WTC11 (cell line): ENCODE measurements at regions not wholly inside any gene's neighbourhood (a gene's known extent, or its start where the extent isn't known, plus 50 kb on each side); places are given as distances from the start of the nearest gene placed in this dataset.

Experiments
- IRF2 ChIP-seq: sonication (generic); formaldehyde crosslinking; IDR thresholded peaks from 2 replicates; pipeline ENCODE4 v1.8.0; 2022; ENCODE audit warnings: low read depth, missing genetic modification reagents, borderline replicate concordance
- NFYB ChIP-seq: sonication (generic); formaldehyde crosslinking; conservative IDR thresholded peaks from 2 replicates; pipeline ENCODE4 v1.8.0; 2022; ENCODE audit warnings: low read depth, missing genetic modification reagents
- NR3C1 ChIP-seq: sonication (generic); formaldehyde crosslinking; conservative IDR thresholded peaks from 2 replicates; pipeline ENCODE4 v1.8.1; 2023; ENCODE audit warnings: low read depth, mild to moderate bottlenecking, missing genetic modification reagents
- SMAD3 ChIP-seq: sonication (generic); formaldehyde crosslinking; IDR thresholded peaks from 2 replicates; pipeline ENCODE4 v1.8.0; 2022; ENCODE audit warnings: missing genetic modification reagents, mild to moderate bottlenecking, borderline replicate concordance
- SP1 ChIP-seq: sonication (generic); formaldehyde crosslinking; conservative IDR thresholded peaks from 2 replicates; pipeline ENCODE4 v1.8.1; 2022; ENCODE audit warnings: missing genetic modification reagents
- TEAD4 ChIP-seq: sonication (generic); formaldehyde crosslinking; IDR thresholded peaks from 2 replicates; pipeline ENCODE4 v1.8.0; 2022; ENCODE audit warnings: mild to moderate bottlenecking, missing genetic modification reagents
- ZBTB21 ChIP-seq: sonication (generic); formaldehyde crosslinking; IDR thresholded peaks from 2 replicates; pipeline ENCODE4 v1.8.1; 2023; ENCODE audit warnings: mild to moderate bottlenecking, missing genetic modification reagents, borderline replicate concordance
- ZNF317 ChIP-seq: sonication (generic); formaldehyde crosslinking; IDR thresholded peaks from 2 replicates; pipeline ENCODE4 v1.8.1; 2023; ENCODE audit warnings: low read depth, mild to moderate bottlenecking, moderate library complexity, missing genetic modification reagents, borderline replicate concordance
- TF ChIP-seq, protein P1 (sequence below): fragments of 200-600 bp; IDR thresholded peaks from 2 replicates; pipeline ENCODE4 v1.8.0; 2022; ENCODE audit warnings: antibody characterized with exemption
- TF ChIP-seq, protein P2 (sequence below): sonication (generic); formaldehyde crosslinking; conservative IDR thresholded peaks from 2 replicates; pipeline ENCODE4 v1.8.1; 2022; ENCODE audit warnings: mild to moderate bottlenecking, missing genetic modification reagents
- TF ChIP-seq, protein P3 (sequence below): sonication (generic); formaldehyde crosslinking; IDR thresholded peaks from 2 replicates; pipeline ENCODE4 v1.8.0; 2022; ENCODE audit warnings: mild to moderate bottlenecking, missing genetic modification reagents
- TF ChIP-seq, protein P4 (sequence below): sonication (generic); formaldehyde crosslinking; IDR thresholded peaks from 2 replicates; pipeline ENCODE4 v1.8.0; 2023; ENCODE audit warnings: mild to moderate bottlenecking, missing genetic modification reagents
- TF ChIP-seq, protein P5 (sequence below): sonication (generic); formaldehyde crosslinking; IDR thresholded peaks from 2 replicates; pipeline ENCODE4 v1.8.1; 2022; ENCODE audit warnings: low read depth, missing genetic modification reagents, borderline replicate concordance

DNA sequence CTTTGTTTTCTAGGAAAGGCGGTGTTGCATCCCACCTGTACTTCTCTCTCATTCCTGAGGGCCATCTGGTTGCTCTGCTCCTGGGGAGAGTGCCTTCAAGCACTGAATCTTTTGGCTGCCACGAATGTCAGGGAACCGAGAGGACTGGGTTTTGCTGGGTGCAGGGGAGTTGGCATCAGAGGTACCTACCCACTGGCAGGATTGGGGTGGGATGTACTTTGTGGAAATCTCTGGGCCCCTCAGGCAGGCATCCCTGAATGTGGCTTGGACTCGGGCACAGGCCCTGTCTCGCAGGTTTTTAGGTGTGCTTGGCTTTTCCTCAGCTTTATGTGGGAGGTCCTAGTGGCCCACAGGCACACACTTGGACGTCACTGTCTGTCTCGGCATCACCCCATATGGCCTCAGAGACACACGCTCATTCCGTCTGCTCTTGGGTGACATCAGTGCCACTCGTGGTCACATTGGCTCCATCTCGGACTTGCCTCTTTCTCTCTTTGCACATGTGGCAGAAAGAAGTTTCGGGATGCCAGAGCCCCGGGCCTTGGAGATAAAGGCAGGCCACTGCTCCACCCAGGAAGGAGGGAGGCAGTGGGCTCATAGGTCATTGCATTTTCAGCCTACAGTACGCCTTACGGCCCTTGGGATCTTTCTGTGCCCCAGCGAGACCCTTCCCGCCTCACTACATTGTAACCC lies 325.6 kb downstream of the ZNF716 start:
- TF ChIP-seq, protein P1, sequence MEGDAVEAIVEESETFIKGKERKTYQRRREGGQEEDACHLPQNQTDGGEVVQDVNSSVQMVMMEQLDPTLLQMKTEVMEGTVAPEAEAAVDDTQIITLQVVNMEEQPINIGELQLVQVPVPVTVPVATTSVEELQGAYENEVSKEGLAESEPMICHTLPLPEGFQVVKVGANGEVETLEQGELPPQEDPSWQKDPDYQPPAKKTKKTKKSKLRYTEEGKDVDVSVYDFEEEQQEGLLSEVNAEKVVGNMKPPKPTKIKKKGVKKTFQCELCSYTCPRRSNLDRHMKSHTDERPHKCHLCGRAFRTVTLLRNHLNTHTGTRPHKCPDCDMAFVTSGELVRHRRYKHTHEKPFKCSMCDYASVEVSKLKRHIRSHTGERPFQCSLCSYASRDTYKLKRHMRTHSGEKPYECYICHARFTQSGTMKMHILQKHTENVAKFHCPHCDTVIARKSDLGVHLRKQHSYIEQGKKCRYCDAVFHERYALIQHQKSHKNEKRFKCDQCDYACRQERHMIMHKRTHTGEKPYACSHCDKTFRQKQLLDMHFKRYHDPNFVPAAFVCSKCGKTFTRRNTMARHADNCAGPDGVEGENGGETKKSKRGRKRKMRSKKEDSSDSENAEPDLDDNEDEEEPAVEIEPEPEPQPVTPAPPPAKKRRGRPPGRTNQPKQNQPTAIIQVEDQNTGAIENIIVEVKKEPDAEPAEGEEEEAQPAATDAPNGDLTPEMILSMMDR, result no peak
- TF ChIP-seq IRF2 (no peak), NR3C1 (CRISPR knock-in tag) (no peak), NFYB (no peak), SMAD3 (CRISPR knock-in tag) (no peak), ZNF317 (CRISPR knock-in tag) (no peak), TEAD4 (CRISPR knock-in tag) (no peak), SP1 (no peak), ZBTB21 (no peak)
- TF ChIP-seq, protein P2, sequence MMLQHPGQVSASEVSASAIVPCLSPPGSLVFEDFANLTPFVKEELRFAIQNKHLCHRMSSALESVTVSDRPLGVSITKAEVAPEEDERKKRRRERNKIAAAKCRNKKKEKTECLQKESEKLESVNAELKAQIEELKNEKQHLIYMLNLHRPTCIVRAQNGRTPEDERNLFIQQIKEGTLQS (CRISPR knock-in tag), result no peak
- TF ChIP-seq, protein P3, sequence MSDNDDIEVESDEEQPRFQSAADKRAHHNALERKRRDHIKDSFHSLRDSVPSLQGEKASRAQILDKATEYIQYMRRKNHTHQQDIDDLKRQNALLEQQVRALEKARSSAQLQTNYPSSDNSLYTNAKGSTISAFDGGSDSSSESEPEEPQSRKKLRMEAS (CRISPR knock-in tag), result no peak
- TF ChIP-seq, protein P4, sequence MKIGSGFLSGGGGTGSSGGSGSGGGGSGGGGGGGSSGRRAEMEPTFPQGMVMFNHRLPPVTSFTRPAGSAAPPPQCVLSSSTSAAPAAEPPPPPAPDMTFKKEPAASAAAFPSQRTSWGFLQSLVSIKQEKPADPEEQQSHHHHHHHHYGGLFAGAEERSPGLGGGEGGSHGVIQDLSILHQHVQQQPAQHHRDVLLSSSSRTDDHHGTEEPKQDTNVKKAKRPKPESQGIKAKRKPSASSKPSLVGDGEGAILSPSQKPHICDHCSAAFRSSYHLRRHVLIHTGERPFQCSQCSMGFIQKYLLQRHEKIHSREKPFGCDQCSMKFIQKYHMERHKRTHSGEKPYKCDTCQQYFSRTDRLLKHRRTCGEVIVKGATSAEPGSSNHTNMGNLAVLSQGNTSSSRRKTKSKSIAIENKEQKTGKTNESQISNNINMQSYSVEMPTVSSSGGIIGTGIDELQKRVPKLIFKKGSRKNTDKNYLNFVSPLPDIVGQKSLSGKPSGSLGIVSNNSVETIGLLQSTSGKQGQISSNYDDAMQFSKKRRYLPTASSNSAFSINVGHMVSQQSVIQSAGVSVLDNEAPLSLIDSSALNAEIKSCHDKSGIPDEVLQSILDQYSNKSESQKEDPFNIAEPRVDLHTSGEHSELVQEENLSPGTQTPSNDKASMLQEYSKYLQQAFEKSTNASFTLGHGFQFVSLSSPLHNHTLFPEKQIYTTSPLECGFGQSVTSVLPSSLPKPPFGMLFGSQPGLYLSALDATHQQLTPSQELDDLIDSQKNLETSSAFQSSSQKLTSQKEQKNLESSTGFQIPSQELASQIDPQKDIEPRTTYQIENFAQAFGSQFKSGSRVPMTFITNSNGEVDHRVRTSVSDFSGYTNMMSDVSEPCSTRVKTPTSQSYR, result no peak
- TF ChIP-seq, protein P5, sequence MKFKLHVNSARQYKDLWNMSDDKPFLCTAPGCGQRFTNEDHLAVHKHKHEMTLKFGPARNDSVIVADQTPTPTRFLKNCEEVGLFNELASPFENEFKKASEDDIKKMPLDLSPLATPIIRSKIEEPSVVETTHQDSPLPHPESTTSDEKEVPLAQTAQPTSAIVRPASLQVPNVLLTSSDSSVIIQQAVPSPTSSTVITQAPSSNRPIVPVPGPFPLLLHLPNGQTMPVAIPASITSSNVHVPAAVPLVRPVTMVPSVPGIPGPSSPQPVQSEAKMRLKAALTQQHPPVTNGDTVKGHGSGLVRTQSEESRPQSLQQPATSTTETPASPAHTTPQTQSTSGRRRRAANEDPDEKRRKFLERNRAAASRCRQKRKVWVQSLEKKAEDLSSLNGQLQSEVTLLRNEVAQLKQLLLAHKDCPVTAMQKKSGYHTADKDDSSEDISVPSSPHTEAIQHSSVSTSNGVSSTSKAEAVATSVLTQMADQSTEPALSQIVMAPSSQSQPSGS (CRISPR knock-in tag), result no peak
